Esophagus muscularis mucosa (tissue), 3 donors: ENCODE measurements at regions not wholly inside any gene's neighbourhood (a gene's known extent, or its start where the extent isn't known, plus 50 kb on each side); places are given as distances from the start of the nearest gene placed in this dataset.

ENCODE experiments used
- POLR2A ChIP-seq: fragments of 450-650 bp; IDR thresholded peaks from one replicate; pipeline ENCODE4 v1.6.1; 2017; ENCODE audit warnings: antibody characterized with exemption, moderate library complexity, mild to moderate bottlenecking, low read depth
- TF ChIP-seq, protein P1 (sequence below), 3 experiments: fragments of 200-600 bp in 2 of 3; fragments of 450-650 bp in 1 of 3; sonication (generic) in 2 of 3; IDR thresholded peaks; one replicate each; pipeline ENCODE4 v1.5.1; 2017 to 2019; ENCODE audit warnings: antibody characterized with exemption in 3 of 3, mild to moderate bottlenecking in 2 of 3, moderate library complexity in 1 of 3

- TF ChIP-seq POLR2A = no peak
- TF ChIP-seq, protein P1, sequence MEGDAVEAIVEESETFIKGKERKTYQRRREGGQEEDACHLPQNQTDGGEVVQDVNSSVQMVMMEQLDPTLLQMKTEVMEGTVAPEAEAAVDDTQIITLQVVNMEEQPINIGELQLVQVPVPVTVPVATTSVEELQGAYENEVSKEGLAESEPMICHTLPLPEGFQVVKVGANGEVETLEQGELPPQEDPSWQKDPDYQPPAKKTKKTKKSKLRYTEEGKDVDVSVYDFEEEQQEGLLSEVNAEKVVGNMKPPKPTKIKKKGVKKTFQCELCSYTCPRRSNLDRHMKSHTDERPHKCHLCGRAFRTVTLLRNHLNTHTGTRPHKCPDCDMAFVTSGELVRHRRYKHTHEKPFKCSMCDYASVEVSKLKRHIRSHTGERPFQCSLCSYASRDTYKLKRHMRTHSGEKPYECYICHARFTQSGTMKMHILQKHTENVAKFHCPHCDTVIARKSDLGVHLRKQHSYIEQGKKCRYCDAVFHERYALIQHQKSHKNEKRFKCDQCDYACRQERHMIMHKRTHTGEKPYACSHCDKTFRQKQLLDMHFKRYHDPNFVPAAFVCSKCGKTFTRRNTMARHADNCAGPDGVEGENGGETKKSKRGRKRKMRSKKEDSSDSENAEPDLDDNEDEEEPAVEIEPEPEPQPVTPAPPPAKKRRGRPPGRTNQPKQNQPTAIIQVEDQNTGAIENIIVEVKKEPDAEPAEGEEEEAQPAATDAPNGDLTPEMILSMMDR (IDR thresholded peaks at IDR 0.05) = no peak
Measured at GRCh38 chr4:174133551-174133950, 149.9 kb downstream of the FBXO8 start.
